NOMO-1 treated with dmso at 0.1 percent for 144 hours (cell line): ENCODE measurements at regions not wholly inside any gene's neighbourhood (a gene's known extent, or its start where the extent isn't known, plus 50 kb on each side); places are given as distances from the start of the nearest gene placed in this dataset.

Experiments
- DNase-seq: peaks from one replicate; lab custom pipeline; 2025; ENCODE audit not compliant: unreplicated experiment; lab: John Stamatoyannopoulos, UW

GRCh38 chr5:115378754-115379153, 82.3 kb upstream of the CCDC112 start:
- no peak for DNase-seq

- DNase-seq = no peak
Observed at GRCh38 chr5:115377468-115378217, 81.2 kb upstream of the CCDC112 start.

GRCh38 chr5:115375893-115376292, 79.4 kb upstream of the CCDC112 start:
- DNase-seq = no peak

- no peak for DNase-seq
Observed at GRCh38 chr5:115374057-115374775, 77.8 kb upstream of the CCDC112 start.

- DNase-seq = no peak
Observed at GRCh38 chr5:115372146-115372545, 75.7 kb upstream of the CCDC112 start.

GRCh38 chr5:115369430-115370144, 73.1 kb upstream of the CCDC112 start:
- DNase-seq = no peak

- DNase-seq = no peak
Observed at GRCh38 chr5:115366223-115366622, 69.8 kb upstream of the CCDC112 start.

GRCh38 chr5:115363879-115364278, 67.4 kb upstream of the CCDC112 start:
- no peak for DNase-seq

GRCh38 chr5:115360046-115360685, 63.7 kb upstream of the CCDC112 start:
- DNase-seq = no peak

GRCh38 chr5:115355767-115356381, 59.4 kb upstream of the CCDC112 start:
- no peak for DNase-seq

- DNase-seq = no peak
Observed at GRCh38 chr5:115355095-115355494, 58.6 kb upstream of the CCDC112 start.

- no peak for DNase-seq
Observed at GRCh38 chr5:115354246-115354645, 57.8 kb upstream of the CCDC112 start.

GRCh38 chr5:115352571-115352970, 56.1 kb upstream of the CCDC112 start:
- DNase-seq = no peak

GRCh38 chr5:115351356-115352195, 55.1 kb upstream of the CCDC112 start:
- no peak for DNase-seq

- DNase-seq = no peak
Observed at GRCh38 chr5:115350894-115351293, 54.4 kb upstream of the CCDC112 start.

GRCh38 chr5:115349001-115349817, 52.8 kb upstream of the CCDC112 start:
- DNase-seq = no peak

- DNase-seq = no peak
Observed at GRCh38 chr5:115348175-115348574, 51.7 kb upstream of the CCDC112 start.
